ENCODE measurements at regions not wholly inside any gene's neighbourhood (a gene's known extent, or its start where the extent isn't known, plus 50 kb on each side); places are given as distances from the start of the nearest gene placed in this dataset.

- no peak for DNase-seq
- Histone ChIP-seq H3K4me1 (no peaks in the 10 kb centered on the region), H3K36me3 (ENCODE audit: insufficient read depth in 1 of 2, low read depth in 1 of 2) (no peaks in the 10 kb centered on the region), H3K27ac (no peak overlapping the region), H3K4me3 (no peak overlapping the region), H3K27me3 (ENCODE audit: insufficient read depth in 3 of 3, low read length in 2 of 3) (no peaks in the 10 kb centered on the region), H3K9me3 (no peaks in the 10 kb centered on the region)
- 85 to 96% (median 90%) methylated on average over 1 of the region's 1 CpG for WGBS, 3 donors
- TF ChIP-seq CTCF (IDR thresholded peaks at IDR 0.05), result no peak
- intact Hi-C loops (cut with DNase I), result no loop called here
- no peak for ATAC-seq
These were observed 99.8 kb upstream of the PELI1 start for GRCh38 chr2:64244037-64244416.

GRCh38 chr2:64245631-64246030 is 101.4 kb upstream of the PELI1 start:
- TF ChIP-seq CTCF (IDR thresholded peaks at IDR 0.05), result no peak
- Histone ChIP-seq H3K36me3 (ENCODE audit: insufficient read depth in 1 of 2, low read depth in 1 of 2) (no peaks in the 10 kb centered on the region), H3K27ac (no peak overlapping the region), H3K4me1 (no peaks in the 10 kb centered on the region), H3K27me3 (ENCODE audit: insufficient read depth in 3 of 3, low read length in 2 of 3) (no peaks in the 10 kb centered on the region), H3K9me3 (no peaks in the 10 kb centered on the region), H3K4me3 (no peak overlapping the region)
- intact Hi-C loops (cut with DNase I), result no loop called here
- DNase-seq (no peak), ATAC-seq (no peak)
- 76 to 80% (median 79%) methylated on average over 4 of the region's 4 CpGs for WGBS, 3 donors

GRCh38 chr2:64246962-64247361 is 102.7 kb upstream of the PELI1 start:
- H3K9me3 ChIP-seq, result no peaks in the 10 kb centered on the region
- DNase-seq (no peak), ATAC-seq (no peak)
- no peak for TF ChIP-seq CTCF (IDR thresholded peaks at IDR 0.05)
- intact Hi-C loops (cut with DNase I), result no loop called here
- 25 to 39% (median 35%) methylated on average over 1 of the region's 1 CpG for WGBS, 3 donors
- no peaks in the 10 kb centered on the region for H3K27me3 ChIP-seq (ENCODE audit: insufficient read depth in 3 of 3, low read length in 2 of 3)
- no peak overlapping the region for H3K27ac ChIP-seq
- H3K4me3 ChIP-seq, result no peak overlapping the region
- no peaks in the 10 kb centered on the region for H3K36me3 ChIP-seq (ENCODE audit: insufficient read depth in 1 of 2, low read depth in 1 of 2)
- no peaks in the 10 kb centered on the region for H3K4me1 ChIP-seq

GRCh38 chr2:64249426-64249825 is 105.2 kb upstream of the PELI1 start:
- ATAC-seq (no peak), DNase-seq (no peak)
- Histone ChIP-seq H3K27ac (no peak overlapping the region), H3K9me3 (no peaks in the 10 kb centered on the region), H3K36me3 (ENCODE audit: insufficient read depth in 1 of 2, low read depth in 1 of 2) (no peaks in the 10 kb centered on the region), H3K27me3 (ENCODE audit: insufficient read depth in 3 of 3, low read length in 2 of 3) (no peaks in the 10 kb centered on the region), H3K4me3 (no peak overlapping the region), H3K4me1 (no peaks in the 10 kb centered on the region)
- TF ChIP-seq CTCF (IDR thresholded peaks at IDR 0.05), result no peak
- WGBS, 3 donors, result 88 to 95% (median 92%) methylated on average over 3 of the region's 3 CpGs
- intact Hi-C loops (cut with DNase I), result no loop called here

GRCh38 chr2:64250063-64250462 is 105.8 kb upstream of the PELI1 start:
- no peak for TF ChIP-seq CTCF (IDR thresholded peaks at IDR 0.05)
- no peaks in the 10 kb centered on the region for H3K4me1 ChIP-seq
- H3K27me3 ChIP-seq (ENCODE audit: insufficient read depth in 3 of 3, low read length in 2 of 3), result no peaks in the 10 kb centered on the region
- 92 to 97% (median 96%) methylated on average over 2 of the region's 2 CpGs for WGBS, 3 donors
- DNase-seq (no peak), ATAC-seq (no peak)
- H3K9me3 ChIP-seq, result no peaks in the 10 kb centered on the region
- H3K4me3 ChIP-seq, result no peak overlapping the region
- H3K36me3 ChIP-seq (ENCODE audit: insufficient read depth in 1 of 2, low read depth in 1 of 2), result no peaks in the 10 kb centered on the region
- intact Hi-C loops (cut with DNase I), result no loop called here
- no peak overlapping the region for H3K27ac ChIP-seq
